Testis (tissue), 2 donors: ENCODE measurements at regions not wholly inside any gene's neighbourhood (a gene's known extent, or its start where the extent isn't known, plus 50 kb on each side); places are given as distances from the start of the nearest gene placed in this dataset.
A peak's percentile ranks its signal among the peaks of the same experiment; 100 is the strongest.

ENCODE experiments used
- DNase-seq: peaks from one replicate; pipeline ENCODE4 v3.0.0-alpha.2; 2019
- H3K27ac ChIP-seq, 2 donors: fragments of 200-600 bp; sonication (generic); one replicate each; pipeline ENCODE4 v1.5.1; 2019
- H3K27me3 ChIP-seq: fragments of 200-600 bp; sonication (generic); one replicate; pipeline ENCODE4 v1.5.1; 2019
- H3K36me3 ChIP-seq: fragments of 200-600 bp; sonication (generic); one replicate; pipeline ENCODE4 v1.5.1; 2017; ENCODE audit warnings: low read depth; ENCODE audit errors: missing control alignments
- H3K4me1 ChIP-seq: fragments of 200-600 bp; sonication (generic); one replicate; pipeline ENCODE4 v1.5.1; 2019
- H3K4me3 ChIP-seq, 2 donors: fragments of 200-600 bp; sonication (generic); one replicate each; pipeline ENCODE4 v1.5.1; 2017 to 2019
- H3K9me3 ChIP-seq: fragments of 200-600 bp; sonication (generic); one replicate; pipeline ENCODE4 v1.5.1; 2017
- CTCF ChIP-seq, 3 experiments: fragments of 450-650 bp in 2 of 3; fragments of 200-600 bp in 1 of 3; sonication (generic) in 1 of 3; IDR thresholded peaks; one replicate each; pipeline ENCODE4 v1.5.1; 2016 to 2019; ENCODE audit warnings: antibody characterized with exemption in 3 of 3, mild to moderate bottlenecking in 2 of 3, moderate library complexity in 1 of 3
- POLR2A ChIP-seq: fragments of 450-650 bp; IDR thresholded peaks from one replicate; pipeline ENCODE4 v1.6.1; 2017; ENCODE audit warnings: antibody characterized with exemption, mild to moderate bottlenecking, moderate library complexity
- WGBS, 2 donors: methylation state at CpG; one replicate each; pipeline ENCODE4 v1.1.5; 2018; 5-methylcytosine and 5-hydroxymethylcytosine counted together
- intact Hi-C: fragments of 100-400 bp; cut with DNase I; formaldehyde crosslinking; loops from one replicate; pipeline ENCODE4 v1.15.1; 2023; ENCODE audit warnings: low total_unique reads

- DNase-seq: peak; percentile 43
- Histone ChIP-seq H3K4me3 (no peak overlapping the region), H3K36me3 (no peaks in the 10 kb centered on the region), H3K27ac (no peak overlapping the region), H3K27me3 (no peaks in the 10 kb centered on the region), H3K9me3 (no peaks in the 10 kb centered on the region), H3K4me1 (peaks cover 5% of the 10 kb centered on the region)
- WGBS, 2 donors: 25 to 41% methylated on average over 4 of the region's 4 CpGs
- TF ChIP-seq CTCF (IDR thresholded peaks at IDR 0.05) (no peak), POLR2A (no peak)
- intact Hi-C loops: no loop called here
Observed at GRCh38 chr16:65289022-65289421, 167.2 kb upstream of the CDH11 start.

GRCh38 chr16:65287307-65287706, 165.4 kb upstream of the CDH11 start:
- Histone ChIP-seq H3K4me3 (no peak overlapping the region), H3K27me3 (no peaks in the 10 kb centered on the region), H3K36me3 (no peaks in the 10 kb centered on the region), H3K27ac (no peak overlapping the region), H3K4me1 (peaks cover 5% of the 10 kb centered on the region), H3K9me3 (no peaks in the 10 kb centered on the region)
- no peak for DNase-seq
- TF ChIP-seq POLR2A (no peak), CTCF (IDR thresholded peaks at IDR 0.05) (no peak)
- intact Hi-C loops: no loop called here
- WGBS, 2 donors: 48 to 53% methylated on average over 2 of the region's 2 CpGs

GRCh38 chr16:65285128-65286048, 163.5 kb upstream of the CDH11 start:
- no peaks in the 10 kb centered on the region for H3K36me3 ChIP-seq
- no peaks in the 10 kb centered on the region for H3K27me3 ChIP-seq
- TF ChIP-seq POLR2A (no peak), CTCF (IDR thresholded peaks at IDR 0.05) (no peak)
- intact Hi-C loops: no loop called here
- no peak overlapping the region for H3K27ac ChIP-seq
- no peak overlapping the region for H3K4me3 ChIP-seq
- no peak for DNase-seq
- H3K4me1 ChIP-seq: peaks cover 5% of the 10 kb centered on the region
- WGBS, 2 donors: 72 to 73% methylated on average over 7 of the region's 7 CpGs
- no peaks in the 10 kb centered on the region for H3K9me3 ChIP-seq

- no peak for DNase-seq
- Histone ChIP-seq H3K4me1 (peaks cover 5% of the 10 kb centered on the region), H3K27me3 (no peaks in the 10 kb centered on the region), H3K4me3 (no peak overlapping the region), H3K9me3 (no peaks in the 10 kb centered on the region), H3K36me3 (no peaks in the 10 kb centered on the region), H3K27ac (no peak overlapping the region)
- no peak for TF ChIP-seq CTCF (IDR thresholded peaks at IDR 0.05)
- no peak for TF ChIP-seq POLR2A
- 68 to 71% methylated on average over 8 of the region's 8 CpGs for WGBS, 2 donors
- intact Hi-C loops: no loop called here
Observed at GRCh38 chr16:65284626-65285025, 162.8 kb upstream of the CDH11 start.

GRCh38 chr16:65283181-65283651, 161.4 kb upstream of the CDH11 start:
- Histone ChIP-seq H3K4me3 (no peak overlapping the region), H3K36me3 (no peaks in the 10 kb centered on the region), H3K4me1 (no peaks in the 10 kb centered on the region), H3K9me3 (no peaks in the 10 kb centered on the region), H3K27ac (no peak overlapping the region), H3K27me3 (no peaks in the 10 kb centered on the region)
- intact Hi-C loops: no loop called here
- TF ChIP-seq POLR2A (no peak), CTCF (IDR thresholded peaks at IDR 0.05) (no peak)
- DNase-seq: no peak
- WGBS, 2 donors: 56 to 67% methylated on average over 3 of the region's 3 CpGs
